GM23338 (cell line): ENCODE measurements at regions not wholly inside any gene's neighbourhood (a gene's known extent, or its start where the extent isn't known, plus 50 kb on each side); places are given as distances from the start of the nearest gene placed in this dataset.

Experiments
- ATAC-seq: fragments of 200-7000 bp; cut with Tn5 transposase; 3 replicates; pipeline ENCODE4 v1.9.1; 2020
- DNase-seq: peaks from one replicate; pipeline ENCODE4 v3.0.0-alpha.2; 2015; ENCODE audit warnings: low spot score
- H2AFZ ChIP-seq: fragments of 200-600 bp; sonication (generic); 2 replicates; pipeline ENCODE4 v1.8.0; 2016; ENCODE audit warnings: antibody characterized with exemption, mild to moderate bottlenecking, moderate library complexity
- H3F3A ChIP-seq: fragments of 200-600 bp; sonication (generic); replicated peaks from 2 replicates; pipeline ENCODE4 v1.8.0; 2017; ENCODE audit warnings: antibody characterized with exemption, mixed run types, low read depth
- H3K27ac ChIP-seq: fragments of 200-600 bp; sonication (generic); 2 replicates; pipeline ENCODE4 v1.6.1; 2016; ENCODE audit warnings: low read depth
- H3K27me3 ChIP-seq: fragments of 200-600 bp; sonication (generic); 2 replicates; pipeline ENCODE4 v1.8.0; 2016; ENCODE audit warnings: mild to moderate bottlenecking, mixed run types, moderate library complexity; ENCODE audit not compliant: insufficient read depth
- H3K36me3 ChIP-seq: fragments of 200-600 bp; sonication (generic); 2 replicates; pipeline ENCODE4 v1.8.0; 2016; ENCODE audit warnings: mild to moderate bottlenecking; ENCODE audit not compliant: insufficient read depth
- H3K4me1 ChIP-seq: fragments of 200-600 bp; sonication (generic); 2 replicates; pipeline ENCODE4 v1.8.0; 2016; ENCODE audit warnings: mild to moderate bottlenecking, moderate library complexity; ENCODE audit not compliant: insufficient read depth
- H3K4me2 ChIP-seq: fragments of 200-600 bp; sonication (generic); 2 replicates; pipeline ENCODE4 v1.7.1; 2017; ENCODE audit warnings: mixed run types
- H3K4me3 ChIP-seq: fragments of 200-600 bp; sonication (generic); 2 replicates; pipeline ENCODE4 v1.6.1; 2016; ENCODE audit warnings: mixed run types
- H3K79me2 ChIP-seq: fragments of 200-600 bp; sonication (generic); replicated peaks from 2 replicates; pipeline ENCODE4 v1.8.0; 2017; ENCODE audit warnings: mild to moderate bottlenecking; ENCODE audit not compliant: insufficient read depth
- H3K9me2 ChIP-seq: fragments of 200-600 bp; sonication (generic); 2 replicates; pipeline ENCODE4 v1.8.0; 2017; ENCODE audit not compliant: insufficient read depth
- H4K20me1 ChIP-seq: fragments of 200-600 bp; sonication (generic); replicated peaks from 2 replicates; pipeline ENCODE4 v1.8.0; 2017; ENCODE audit warnings: mild to moderate bottlenecking; ENCODE audit not compliant: insufficient read depth
- H3K27ac Mint-ChIP-seq: 2 replicates; pipeline ENCODE4 v1.8.0; 2020; ENCODE audit warnings: inconsistent platforms, mild to moderate bottlenecking, moderate library complexity, mixed read lengths
- H3K27me3 Mint-ChIP-seq: 3 replicates; pipeline ENCODE4 v1.8.0; 2022; ENCODE audit warnings: low read depth, mild to moderate bottlenecking, moderate library complexity, mixed read lengths, inconsistent platforms; ENCODE audit not compliant: insufficient read depth, poor library complexity
- H3K36me3 Mint-ChIP-seq: 3 replicates; pipeline ENCODE4 v1.8.0; 2021; ENCODE audit warnings: low read depth, mild to moderate bottlenecking, inconsistent platforms, moderate library complexity, mixed read lengths
- H3K4me1 Mint-ChIP-seq: 3 replicates; pipeline ENCODE4 v1.8.0; 2020; ENCODE audit warnings: mild to moderate bottlenecking, inconsistent platforms, mixed read lengths
- H3K4me3 Mint-ChIP-seq: 3 replicates; pipeline ENCODE4 v1.8.0; 2021; ENCODE audit warnings: moderate library complexity, mild to moderate bottlenecking, inconsistent platforms, mixed read lengths
- H3K9me3 Mint-ChIP-seq: 3 replicates; pipeline ENCODE4 v1.8.0; 2020; ENCODE audit warnings: moderate library complexity, mild to moderate bottlenecking, inconsistent platforms, mixed read lengths
- CTCF ChIP-seq, 2 experiments: fragments of 200-600 bp in 1 of 2; sonication (generic) in 1 of 2; conservative IDR thresholded peaks; 2 replicates each; pipeline versions ENCODE4 v1.5.1 to v1.6.1; 2016 to 2017; ENCODE audit warnings: antibody characterized with exemption in 2 of 2, low read depth in 2 of 2, mild to moderate bottlenecking in 2 of 2, moderate library complexity in 1 of 2
- ETS1 ChIP-seq: IDR thresholded peaks from 2 replicates; pipeline ENCODE4 v1.6.1; 2016; ENCODE audit warnings: antibody characterized with exemption
- NANOG ChIP-seq: IDR thresholded peaks from 2 replicates; pipeline ENCODE4 v1.6.1; 2016; ENCODE audit warnings: antibody characterized with exemption, borderline replicate concordance
- POLR2AphosphoS5 ChIP-seq: IDR thresholded peaks from 2 replicates; pipeline ENCODE4 v1.6.1; 2016; ENCODE audit warnings: antibody characterized with exemption, low read depth
- REST ChIP-seq: IDR thresholded peaks from one replicate; pipeline ENCODE4 v1.6.1; 2018; ENCODE audit warnings: antibody characterized with exemption; ENCODE audit not compliant: unreplicated experiment
- STAT1 ChIP-seq: IDR thresholded peaks from one replicate; pipeline ENCODE4 v1.6.1; 2016; ENCODE audit warnings: antibody characterized with exemption; ENCODE audit not compliant: unreplicated experiment
- ZNF114 ChIP-seq: fragments of 250-450 bp; sonication (Bioruptor Pico); IDR thresholded peaks from 2 replicates; pipeline ENCODE4 v1.5.0; 2020; ENCODE audit warnings: mild to moderate bottlenecking, moderate library complexity
- ZNF462 ChIP-seq: fragments of 250-450 bp; sonication (Bioruptor Pico); IDR thresholded peaks from 2 replicates; pipeline ENCODE4 v1.5.0; 2020; ENCODE audit warnings: mild to moderate bottlenecking, moderate library complexity

- TF ChIP-seq CTCF (conservative IDR thresholded peaks at IDR 0.05; ENCODE audit: low read depth in 2 of 2) = no peak
- no peak for TF ChIP-seq ETS1
- no peak for TF ChIP-seq ZNF114
- TF ChIP-seq POLR2AphosphoS5 = no peak
- TF ChIP-seq NANOG = no peak
- TF ChIP-seq REST = no peak
These were observed 207.4 kb upstream of the CHRM3 start (continued) for GRCh38 chr1:239178961-239179360.

- H3K36me3 ChIP-seq = no peaks in the 10 kb centered on the region
- no peak for ATAC-seq
- no peak for TF ChIP-seq STAT1
- TF ChIP-seq ETS1 = no peak
- TF ChIP-seq ZNF462 = no peak
These were observed 211.5 kb upstream of the CHRM3 start for GRCh38 chr1:239174880-239175279.

More at GRCh38 chr1:239174880-239175279, 211.5 kb upstream of the CHRM3 start:
- H3K27ac ChIP-seq = no peak overlapping the region
- DNase-seq = no peak
- no peak overlapping the region for H3K4me2 ChIP-seq
- H3K27me3 ChIP-seq = no peaks in the 10 kb centered on the region
- H3K4me3 Mint-ChIP-seq = no peak overlapping the region
- H3K27me3 Mint-ChIP-seq = peaks cover 1% of the 10 kb centered on the region
- H2AFZ ChIP-seq = no peak overlapping the region
- no peaks in the 10 kb centered on the region for H4K20me1 ChIP-seq
- H3K36me3 Mint-ChIP-seq = no peaks in the 10 kb centered on the region; the same call in 2 of the 3 replicates
- no peaks in the 10 kb centered on the region for H3K9me2 ChIP-seq
- H3F3A ChIP-seq = no peaks in the 10 kb centered on the region
- peaks cover 10% of the 10 kb centered on the region; the same call in 2 of the 3 replicates for H3K9me3 Mint-ChIP-seq
- no peaks in the 10 kb centered on the region; the same call in 2 of the 3 replicates for H3K4me1 Mint-ChIP-seq
- no peak overlapping the region for H3K27ac Mint-ChIP-seq
- no peak overlapping the region for H3K4me3 ChIP-seq
- H3K4me1 ChIP-seq = no peaks in the 10 kb centered on the region
- no peaks in the 10 kb centered on the region for H3K79me2 ChIP-seq
